ENCODE measurements at regions not wholly inside any gene's neighbourhood (a gene's known extent, or its start where the extent isn't known, plus 50 kb on each side); places are given as distances from the start of the nearest gene placed in this dataset.

DNA sequence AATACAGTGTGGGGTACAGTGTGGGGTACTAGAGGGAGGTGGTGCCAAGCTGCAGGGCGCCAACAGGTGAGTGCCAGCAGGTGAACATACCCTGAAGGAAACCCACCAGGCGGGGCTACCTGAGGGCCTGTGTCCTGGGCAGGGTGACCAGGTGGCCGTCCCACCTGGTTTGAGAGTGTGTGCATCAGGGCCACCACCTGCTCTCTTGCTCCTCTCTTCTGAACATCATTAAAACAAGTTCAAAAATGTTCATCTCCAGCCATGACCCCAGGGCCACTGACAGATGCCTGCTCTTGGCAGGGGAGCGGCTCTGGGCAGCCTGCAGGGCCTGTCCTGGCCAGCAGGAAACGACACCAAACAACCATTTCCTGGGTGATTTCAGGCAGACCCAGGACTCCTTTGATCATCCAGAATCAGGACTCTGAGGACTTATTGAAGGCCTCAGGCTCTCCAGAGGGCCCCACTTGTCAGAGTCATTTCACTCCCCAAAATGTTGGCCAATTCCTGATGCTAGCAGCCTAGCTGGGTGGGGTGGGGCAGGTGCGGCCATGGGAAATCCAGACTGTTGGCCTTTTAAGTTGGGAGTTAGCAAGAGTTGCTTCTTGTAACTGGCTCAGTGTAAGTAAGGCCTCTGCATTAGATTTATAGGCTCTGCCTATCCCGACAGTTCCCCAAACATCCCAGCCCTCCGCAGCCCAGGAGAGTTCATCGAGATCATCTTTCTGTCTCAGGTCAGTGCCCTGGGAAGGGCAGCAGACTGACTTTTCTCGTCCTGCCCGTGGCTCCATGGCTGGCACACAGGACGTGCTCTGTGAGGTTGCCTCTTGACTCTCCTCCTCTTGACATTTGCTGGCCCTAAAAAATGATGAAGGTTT lies 111.5 kb upstream of the ZNF236 start:
- TF ChIP-seq, protein P1, sequence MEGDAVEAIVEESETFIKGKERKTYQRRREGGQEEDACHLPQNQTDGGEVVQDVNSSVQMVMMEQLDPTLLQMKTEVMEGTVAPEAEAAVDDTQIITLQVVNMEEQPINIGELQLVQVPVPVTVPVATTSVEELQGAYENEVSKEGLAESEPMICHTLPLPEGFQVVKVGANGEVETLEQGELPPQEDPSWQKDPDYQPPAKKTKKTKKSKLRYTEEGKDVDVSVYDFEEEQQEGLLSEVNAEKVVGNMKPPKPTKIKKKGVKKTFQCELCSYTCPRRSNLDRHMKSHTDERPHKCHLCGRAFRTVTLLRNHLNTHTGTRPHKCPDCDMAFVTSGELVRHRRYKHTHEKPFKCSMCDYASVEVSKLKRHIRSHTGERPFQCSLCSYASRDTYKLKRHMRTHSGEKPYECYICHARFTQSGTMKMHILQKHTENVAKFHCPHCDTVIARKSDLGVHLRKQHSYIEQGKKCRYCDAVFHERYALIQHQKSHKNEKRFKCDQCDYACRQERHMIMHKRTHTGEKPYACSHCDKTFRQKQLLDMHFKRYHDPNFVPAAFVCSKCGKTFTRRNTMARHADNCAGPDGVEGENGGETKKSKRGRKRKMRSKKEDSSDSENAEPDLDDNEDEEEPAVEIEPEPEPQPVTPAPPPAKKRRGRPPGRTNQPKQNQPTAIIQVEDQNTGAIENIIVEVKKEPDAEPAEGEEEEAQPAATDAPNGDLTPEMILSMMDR (IDR thresholded peaks at IDR 0.05; ENCODE audit: insufficient read depth, low read depth, low read length) = no peak
- no peak for TF ChIP-seq EZH2 (IDR thresholded peaks at IDR 0.05; ENCODE audit: insufficient read depth, low read length)

Measured in astrocyte (in vitro differentiated cells and primary cell).